ENCODE measurements at regions not wholly inside any gene's neighbourhood (a gene's known extent, or its start where the extent isn't known, plus 50 kb on each side); places are given as distances from the start of the nearest gene placed in this dataset.

DNA sequence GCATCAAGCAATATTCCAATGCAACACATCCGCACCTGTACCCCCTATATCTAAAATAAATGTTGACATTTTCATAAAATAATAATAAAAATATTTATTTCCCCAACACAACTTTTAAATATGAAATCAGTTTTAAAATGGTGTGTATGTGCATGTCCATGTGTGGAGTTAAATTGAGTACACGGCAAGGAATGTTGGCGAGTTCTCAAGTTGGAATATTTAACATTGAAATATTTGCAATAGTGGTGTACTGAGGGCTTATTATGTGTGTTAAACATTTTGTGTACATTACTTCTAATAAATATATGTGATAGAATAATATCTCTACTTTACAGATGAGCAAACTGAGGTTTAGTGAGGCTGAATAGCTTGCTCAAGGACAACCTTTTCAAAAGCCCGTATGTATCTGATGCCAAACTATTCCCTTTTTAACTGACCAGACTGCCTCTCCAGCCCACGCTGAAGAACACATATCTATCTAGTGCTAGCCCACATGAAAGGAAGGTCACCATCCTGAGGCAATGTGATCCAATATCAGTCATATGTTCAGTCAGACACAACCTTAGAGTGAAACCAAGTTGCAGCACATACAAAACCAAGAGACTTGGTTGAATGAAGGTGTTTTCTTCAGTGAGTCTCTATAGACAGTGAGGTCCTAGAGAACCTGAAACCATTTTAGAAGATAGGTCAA is 192.2 kb upstream of the CDH11 start:
- ATAC-seq (no peak), DNase-seq (ENCODE audit: low read depth, low spot score) (no peak)
- Histone ChIP-seq H3K4me3 (replicated peaks in 1 of 2; ENCODE audit: low read depth in 1 of 2, low read length in 2 of 2) (no peak overlapping the region), H3K27ac (ENCODE audit: low read depth, low read length) (no peak overlapping the region), H4K20me1 (ENCODE audit: insufficient read depth) (no peaks in the 10 kb centered on the region), H3K9me2 (ENCODE audit: insufficient read depth) (no peaks in the 10 kb centered on the region), H2AFZ (ENCODE audit: low read depth, low read length, poor library complexity, severe bottlenecking) (no peak overlapping the region), H3K9me3 (ENCODE audit: control insufficient read depth in 1 of 2, insufficient read depth in 1 of 2, low read depth in 1 of 2, low read length in 2 of 2) (peaks cover 14 to 38% of the 10 kb centered on the region in 2 experiments; a peak in 2 of 4 replicates), H3K79me2 (ENCODE audit: insufficient read depth, low read length) (no peaks in the 10 kb centered on the region), H3K4me1 (ENCODE audit: control insufficient read depth in 1 of 2, insufficient read depth in 2 of 2, low read length in 2 of 2) (no peaks in the 10 kb centered on the region), H3K27me3 (ENCODE audit: insufficient read depth, low read length) (no peaks in the 10 kb centered on the region), H3K4me2 (ENCODE audit: low read length) (no peak overlapping the region), H3K36me3 (ENCODE audit: control insufficient read depth in 1 of 2, insufficient read depth in 2 of 2, low read length in 2 of 2) (no peaks in the 10 kb centered on the region), H3K9ac (ENCODE audit: low read length) (no peak overlapping the region)
- no TSS peak for BruUV-seq (replicated peaks)
- RAD21 ChIA-PET (ENCODE audit: low non-redundant PET in 1 of 2, low total read pairs in 2 of 2, uncharacterized antibody in 2 of 2, unreplicated experiment in 2 of 2), result no interaction called here
- no peak for TF ChIP-seq TCF7L2 (IDR thresholded peaks at IDR 0.05; ENCODE audit: borderline replicate concordance, extremely low read depth, insufficient read depth, insufficient read length)
- no peak for TF ChIP-seq POLR2A (IDR thresholded peaks at IDR 0.05; ENCODE audit: borderline replicate concordance, extremely low read depth, insufficient read depth, insufficient read length)
- TF ChIP-seq SRF (IDR thresholded peaks at IDR 0.05; ENCODE audit: low read depth), result no peak
- no peak for TF ChIP-seq POLR2AphosphoS5 (IDR thresholded peaks at IDR 0.05; ENCODE audit: low read depth, low read length)
- POLR2A ChIA-PET, result no interaction called here
- CTCF ChIA-PET, result no interaction called here
- intact Hi-C loops (cut with micrococcal nuclease), result no loop called here

GRCh38 chr16:65312795-65313194 is 190.9 kb upstream of the CDH11 start:
- intact Hi-C loops (cut with micrococcal nuclease), result no loop called here
- ChIA-PET POLR2A (no interaction called here), RAD21 (ENCODE audit: low non-redundant PET in 1 of 2, low total read pairs in 2 of 2, uncharacterized antibody in 2 of 2, unreplicated experiment in 2 of 2) (no interaction called here), CTCF (no interaction called here)
- BruUV-seq (replicated peaks), result no TSS peak
- Histone ChIP-seq H3K4me3 (replicated peaks in 1 of 2; ENCODE audit: low read depth in 1 of 2, low read length in 2 of 2) (no peak overlapping the region), H3K36me3 (ENCODE audit: control insufficient read depth in 1 of 2, insufficient read depth in 2 of 2, low read length in 2 of 2) (no peaks in the 10 kb centered on the region), H3K4me2 (ENCODE audit: low read length) (no peak overlapping the region), H2AFZ (ENCODE audit: low read depth, low read length, poor library complexity, severe bottlenecking) (no peak overlapping the region), H3K9me3 (ENCODE audit: control insufficient read depth in 1 of 2, insufficient read depth in 1 of 2, low read depth in 1 of 2, low read length in 2 of 2) (peaks cover 5 to 31% of the 10 kb centered on the region in 2 experiments; a peak in 2 of 4 replicates), H3K27me3 (ENCODE audit: insufficient read depth, low read length) (no peaks in the 10 kb centered on the region), H3K4me1 (ENCODE audit: control insufficient read depth in 1 of 2, insufficient read depth in 2 of 2, low read length in 2 of 2) (no peaks in the 10 kb centered on the region), H3K9ac (ENCODE audit: low read length) (no peak overlapping the region), H4K20me1 (ENCODE audit: insufficient read depth) (no peaks in the 10 kb centered on the region), H3K79me2 (ENCODE audit: insufficient read depth, low read length) (no peaks in the 10 kb centered on the region), H3K27ac (ENCODE audit: low read depth, low read length) (no peak overlapping the region), H3K9me2 (ENCODE audit: insufficient read depth) (no peaks in the 10 kb centered on the region)
- no peak for DNase-seq (ENCODE audit: low read depth, low spot score)
- no peak for ATAC-seq
- no peak for TF ChIP-seq ZFX (IDR thresholded peaks at IDR 0.05)
